ENCODE measurements at regions not wholly inside any gene's neighbourhood (a gene's known extent, or its start where the extent isn't known, plus 50 kb on each side); places are given as distances from the start of the nearest gene placed in this dataset.

DNA sequence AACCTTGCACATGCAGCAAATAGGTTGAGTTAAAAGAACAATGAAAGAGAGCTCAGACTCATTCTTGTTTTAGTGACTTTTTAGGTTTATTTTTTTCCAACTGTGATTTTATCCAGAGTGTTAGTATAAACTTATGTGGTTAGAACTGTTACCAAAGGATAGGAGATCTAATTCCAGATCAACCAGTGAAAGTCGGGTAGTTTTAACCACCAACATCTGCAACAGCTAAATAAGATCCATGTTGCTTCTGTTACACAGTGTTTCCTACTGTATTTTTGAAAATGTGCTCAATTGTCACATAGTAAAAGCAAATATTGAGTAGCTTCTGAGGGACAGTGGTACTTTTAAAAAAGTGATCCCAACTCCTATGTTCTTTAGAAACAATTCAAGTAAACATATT, 53.9 kb upstream of the ARGLU1 start:
- no peak overlapping the region for H3K4me3 ChIP-seq (ENCODE audit: control insufficient read depth, low read depth, low read length)
- DNase-seq (ENCODE audit: low read depth): no peak
- TF ChIP-seq, protein P1, sequence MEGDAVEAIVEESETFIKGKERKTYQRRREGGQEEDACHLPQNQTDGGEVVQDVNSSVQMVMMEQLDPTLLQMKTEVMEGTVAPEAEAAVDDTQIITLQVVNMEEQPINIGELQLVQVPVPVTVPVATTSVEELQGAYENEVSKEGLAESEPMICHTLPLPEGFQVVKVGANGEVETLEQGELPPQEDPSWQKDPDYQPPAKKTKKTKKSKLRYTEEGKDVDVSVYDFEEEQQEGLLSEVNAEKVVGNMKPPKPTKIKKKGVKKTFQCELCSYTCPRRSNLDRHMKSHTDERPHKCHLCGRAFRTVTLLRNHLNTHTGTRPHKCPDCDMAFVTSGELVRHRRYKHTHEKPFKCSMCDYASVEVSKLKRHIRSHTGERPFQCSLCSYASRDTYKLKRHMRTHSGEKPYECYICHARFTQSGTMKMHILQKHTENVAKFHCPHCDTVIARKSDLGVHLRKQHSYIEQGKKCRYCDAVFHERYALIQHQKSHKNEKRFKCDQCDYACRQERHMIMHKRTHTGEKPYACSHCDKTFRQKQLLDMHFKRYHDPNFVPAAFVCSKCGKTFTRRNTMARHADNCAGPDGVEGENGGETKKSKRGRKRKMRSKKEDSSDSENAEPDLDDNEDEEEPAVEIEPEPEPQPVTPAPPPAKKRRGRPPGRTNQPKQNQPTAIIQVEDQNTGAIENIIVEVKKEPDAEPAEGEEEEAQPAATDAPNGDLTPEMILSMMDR (conservative IDR thresholded peaks at IDR 0.05; ENCODE audit: control insufficient read depth, insufficient read depth, low read depth, low read length): no peak

GRCh38 chr13:106619688-106620555, 52.0 kb upstream of the ARGLU1 start:
- peak; percentile 73 for DNase-seq (ENCODE audit: low read depth)
- TF ChIP-seq, protein P1 (conservative IDR thresholded peaks at IDR 0.05; ENCODE audit: control insufficient read depth, insufficient read depth, low read depth, low read length): peak; percentile 95
- no peak overlapping the region for H3K4me3 ChIP-seq (ENCODE audit: control insufficient read depth, low read depth, low read length)

All from fibroblast of mammary gland (primary cell).